ENCODE measurements at regions not wholly inside any gene's neighbourhood (a gene's known extent, or its start where the extent isn't known, plus 50 kb on each side); places are given as distances from the start of the nearest gene placed in this dataset.

- in situ Hi-C loops (cut with HindIII; ENCODE audit: low sequenced_read_pairs): no loop called here
Measured at GRCh38 chr10:56934515-56934914, 573.5 kb upstream of the ZWINT start.

GRCh38 chr10:56928714-56929113 is 567.7 kb upstream of the ZWINT start:
- in situ Hi-C loops (cut with HindIII; ENCODE audit: low sequenced_read_pairs): no loop called here

GRCh38 chr10:56927701-56928100 is 566.6 kb upstream of the ZWINT start:
- in situ Hi-C loops (cut with HindIII; ENCODE audit: low sequenced_read_pairs): no loop called here

GRCh38 chr10:56920601-56921261 is 559.7 kb upstream of the ZWINT start:
- in situ Hi-C loops (cut with HindIII; ENCODE audit: low sequenced_read_pairs): no loop called here

- in situ Hi-C loops (cut with HindIII; ENCODE audit: low sequenced_read_pairs): no loop called here
Measured at GRCh38 chr10:56912043-56912442, 551.0 kb upstream of the ZWINT start.

- in situ Hi-C loops (cut with HindIII; ENCODE audit: low sequenced_read_pairs): no loop called here
Measured at GRCh38 chr10:56905051-56905450, 544.0 kb upstream of the ZWINT start.

GRCh38 chr10:56902554-56902953 is 541.5 kb upstream of the ZWINT start:
- in situ Hi-C loops (cut with HindIII; ENCODE audit: low sequenced_read_pairs): no loop called here

GRCh38 chr10:56895306-56895705 is 534.2 kb upstream of the ZWINT start:
- in situ Hi-C loops (cut with HindIII; ENCODE audit: low sequenced_read_pairs): no loop called here

GRCh38 chr10:56881218-56881617 is 520.2 kb upstream of the ZWINT start:
- in situ Hi-C loops (cut with HindIII; ENCODE audit: low sequenced_read_pairs): no loop called here

GRCh38 chr10:56880606-56881005 is 519.5 kb upstream of the ZWINT start:
- in situ Hi-C loops (cut with HindIII; ENCODE audit: low sequenced_read_pairs): no loop called here

GRCh38 chr10:56874950-56875349 is 513.9 kb upstream of the ZWINT start:
- in situ Hi-C loops (cut with HindIII; ENCODE audit: low sequenced_read_pairs): no loop called here

GRCh38 chr10:56871160-56871668 is 510.2 kb upstream of the ZWINT start:
- in situ Hi-C loops (cut with HindIII; ENCODE audit: low sequenced_read_pairs): no loop called here

GRCh38 chr10:56867236-56867635 is 506.2 kb upstream of the ZWINT start:
- in situ Hi-C loops (cut with HindIII; ENCODE audit: low sequenced_read_pairs): no loop called here

GRCh38 chr10:56856569-56856968 is 495.5 kb upstream of the ZWINT start:
- in situ Hi-C loops (cut with HindIII; ENCODE audit: low sequenced_read_pairs): no loop called here

GRCh38 chr10:56844978-56845529 is 484.0 kb upstream of the ZWINT start:
- in situ Hi-C loops (cut with HindIII; ENCODE audit: low sequenced_read_pairs): no loop called here

GRCh38 chr10:56836659-56837058 is 475.6 kb upstream of the ZWINT start:
- in situ Hi-C loops (cut with HindIII; ENCODE audit: low sequenced_read_pairs): no loop called here

- in situ Hi-C loops (cut with HindIII; ENCODE audit: low sequenced_read_pairs): no loop called here
Measured at GRCh38 chr10:56831681-56832080, 470.6 kb upstream of the ZWINT start.

- in situ Hi-C loops (cut with HindIII; ENCODE audit: low sequenced_read_pairs): no loop called here
Measured at GRCh38 chr10:56823849-56824248, 462.8 kb upstream of the ZWINT start.

- in situ Hi-C loops (cut with HindIII; ENCODE audit: low sequenced_read_pairs): no loop called here
Measured at GRCh38 chr10:56805022-56805421, 444.0 kb upstream of the ZWINT start.

- in situ Hi-C loops (cut with HindIII; ENCODE audit: low sequenced_read_pairs): no loop called here
Measured at GRCh38 chr10:56785292-56785691, 424.2 kb upstream of the ZWINT start.

GRCh38 chr10:56782503-56782902 is 421.4 kb upstream of the ZWINT start:
- in situ Hi-C loops (cut with HindIII; ENCODE audit: low sequenced_read_pairs): no loop called here

- in situ Hi-C loops (cut with HindIII; ENCODE audit: low sequenced_read_pairs): no loop called here
Measured at GRCh38 chr10:56771343-56771742, 410.3 kb upstream of the ZWINT start.

GRCh38 chr10:56763090-56763489 is 402.0 kb upstream of the ZWINT start:
- in situ Hi-C loops (cut with HindIII; ENCODE audit: low sequenced_read_pairs): no loop called here
